Progenitor cell of endocrine pancreas (in vitro differentiated cells): ENCODE measurements at regions not wholly inside any gene's neighbourhood (a gene's known extent, or its start where the extent isn't known, plus 50 kb on each side); places are given as distances from the start of the nearest gene placed in this dataset.
"Not testable (repeated sequence)": the region's sequence is repeated elsewhere in the genome, so short reads cannot be mapped to it uniquely, and the experiment has no call there.

ENCODE experiments used
- DNase-seq: peaks from one replicate; pipeline ENCODE4 v3.0.0; 2021; ENCODE audit warnings: low spot score; ENCODE audit not compliant: unreplicated experiment
- H3K27ac Mint-ChIP-seq: 2 replicates; pipeline ENCODE4 v1.8.0; 2021; ENCODE audit warnings: mild to moderate bottlenecking, moderate library complexity, mixed read lengths
- H3K27me3 Mint-ChIP-seq: 2 replicates; pipeline ENCODE4 v1.8.0; 2021; ENCODE audit warnings: mixed read lengths
- H3K36me3 Mint-ChIP-seq: 2 replicates; pipeline ENCODE4 v1.8.0; 2022; ENCODE audit warnings: mixed read lengths; ENCODE audit not compliant: insufficient read depth
- H3K4me1 Mint-ChIP-seq: 2 replicates; pipeline ENCODE4 v1.8.0; 2021; ENCODE audit warnings: low read depth, mixed read lengths
- H3K4me3 Mint-ChIP-seq: 2 replicates; pipeline ENCODE4 v1.8.0; 2021; ENCODE audit warnings: low read depth, mild to moderate bottlenecking, moderate library complexity, mixed read lengths
- H3K9me3 Mint-ChIP-seq: 2 replicates; pipeline ENCODE4 v1.8.0; 2021; ENCODE audit warnings: low read depth, mixed read lengths
- TF ChIP-seq, protein P1 (sequence below): fragments of 200-600 bp; sonication (generic); IDR thresholded peaks from one replicate; pipeline ENCODE4 v1.5.0; 2021; ENCODE audit warnings: antibody characterized with exemption, mild to moderate bottlenecking; ENCODE audit not compliant: unreplicated experiment

DNA sequence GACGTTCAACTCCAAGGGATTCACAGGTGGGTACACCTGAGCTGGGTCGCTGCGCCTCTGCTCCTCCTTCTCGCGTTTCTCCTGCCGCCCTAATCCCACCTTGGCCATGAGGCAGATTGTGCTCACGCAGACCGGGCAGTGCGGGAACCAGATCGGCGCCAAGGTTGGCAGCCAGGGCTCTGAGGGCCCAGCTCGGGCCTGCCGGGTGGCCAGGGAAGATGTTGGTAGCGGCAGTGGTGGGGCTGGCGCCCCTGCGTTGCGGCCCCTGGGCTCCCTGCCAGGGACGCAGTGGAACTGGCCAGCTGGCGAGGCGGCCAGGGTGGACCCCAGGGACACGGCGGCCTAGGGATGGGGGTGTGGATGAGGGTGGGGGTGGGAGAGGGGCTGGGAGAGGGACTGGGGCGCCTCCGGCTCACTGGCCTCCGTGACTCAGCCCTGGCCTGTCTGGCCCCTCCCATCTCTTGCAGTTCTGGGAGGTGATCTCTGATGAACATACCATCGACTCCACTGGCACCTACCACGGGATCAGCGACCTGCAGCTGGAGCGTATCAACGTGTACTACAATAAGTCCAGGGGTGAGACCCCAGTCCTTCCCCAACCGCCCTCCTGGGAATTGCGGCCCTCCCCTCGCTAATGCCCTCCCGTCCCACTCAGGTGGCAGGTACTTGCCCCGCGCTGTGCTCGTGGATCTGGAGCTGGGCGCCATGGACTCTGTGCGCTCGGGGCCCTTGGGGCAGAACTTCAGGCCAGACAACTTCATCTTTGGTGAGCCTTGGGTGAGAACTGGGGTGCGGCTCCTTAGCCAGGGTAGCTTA lies 114.9 kb upstream of the ALG10B start:
- Mint-ChIP-seq H3K36me3 (peaks cover 5% of the 10 kb centered on the region), H3K27me3 (no peaks in the 10 kb centered on the region), H3K4me3 (no peak overlapping the region), H3K27ac (no peak overlapping the region), H3K4me1 (no peaks in the 10 kb centered on the region), H3K9me3 (peaks cover 37% of the 10 kb centered on the region)
- no peak for DNase-seq
- TF ChIP-seq, protein P1, sequence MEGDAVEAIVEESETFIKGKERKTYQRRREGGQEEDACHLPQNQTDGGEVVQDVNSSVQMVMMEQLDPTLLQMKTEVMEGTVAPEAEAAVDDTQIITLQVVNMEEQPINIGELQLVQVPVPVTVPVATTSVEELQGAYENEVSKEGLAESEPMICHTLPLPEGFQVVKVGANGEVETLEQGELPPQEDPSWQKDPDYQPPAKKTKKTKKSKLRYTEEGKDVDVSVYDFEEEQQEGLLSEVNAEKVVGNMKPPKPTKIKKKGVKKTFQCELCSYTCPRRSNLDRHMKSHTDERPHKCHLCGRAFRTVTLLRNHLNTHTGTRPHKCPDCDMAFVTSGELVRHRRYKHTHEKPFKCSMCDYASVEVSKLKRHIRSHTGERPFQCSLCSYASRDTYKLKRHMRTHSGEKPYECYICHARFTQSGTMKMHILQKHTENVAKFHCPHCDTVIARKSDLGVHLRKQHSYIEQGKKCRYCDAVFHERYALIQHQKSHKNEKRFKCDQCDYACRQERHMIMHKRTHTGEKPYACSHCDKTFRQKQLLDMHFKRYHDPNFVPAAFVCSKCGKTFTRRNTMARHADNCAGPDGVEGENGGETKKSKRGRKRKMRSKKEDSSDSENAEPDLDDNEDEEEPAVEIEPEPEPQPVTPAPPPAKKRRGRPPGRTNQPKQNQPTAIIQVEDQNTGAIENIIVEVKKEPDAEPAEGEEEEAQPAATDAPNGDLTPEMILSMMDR, result no peak

DNA sequence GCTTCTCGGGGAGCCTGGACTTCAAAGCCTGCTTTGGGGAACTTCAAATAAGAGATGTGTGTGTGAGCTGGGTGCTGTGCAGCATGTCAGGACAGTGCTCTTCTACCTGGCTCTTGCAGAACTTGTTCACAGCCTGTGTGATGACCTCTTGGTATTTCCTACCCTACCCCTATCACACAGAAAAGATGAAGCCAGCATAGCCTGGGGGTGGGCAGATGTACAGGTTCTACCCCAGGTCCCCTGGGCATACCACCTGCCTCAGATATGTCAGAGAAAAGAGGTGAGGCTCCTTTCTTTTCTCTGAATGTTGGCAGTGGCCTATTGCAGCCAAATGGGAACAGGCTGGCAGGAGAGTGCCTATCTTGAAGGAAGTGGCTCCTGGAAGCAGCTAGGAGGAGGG lies 111.7 kb upstream of the ALG10B start:
- Mint-ChIP-seq H3K36me3 (peaks cover 5% of the 10 kb centered on the region), H3K27me3 (no peaks in the 10 kb centered on the region), H3K4me1 (no peaks in the 10 kb centered on the region), H3K27ac (no peak overlapping the region), H3K4me3 (no peak overlapping the region), H3K9me3 (peaks cover 46% of the 10 kb centered on the region)
- TF ChIP-seq, protein P1, result no peak
- DNase-seq, result no peak

DNA sequence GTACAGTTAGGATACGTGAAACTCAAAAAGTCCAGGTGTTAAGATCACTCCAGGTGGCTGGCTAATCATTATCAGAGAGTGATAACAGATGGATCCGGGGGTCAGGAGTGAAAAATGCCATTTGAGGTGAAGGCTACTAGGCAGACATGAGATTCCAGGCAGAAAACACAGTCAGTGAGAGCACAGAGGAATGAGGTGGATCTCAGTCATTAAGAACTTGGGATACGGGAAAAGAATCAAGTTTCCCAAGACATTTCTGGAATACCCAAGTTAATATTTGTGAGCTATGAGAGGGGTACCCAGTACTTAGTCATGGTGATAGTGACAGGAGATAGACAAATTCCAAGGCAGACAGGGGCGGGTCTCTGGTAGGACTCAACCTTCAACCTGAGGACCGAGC lies 94.6 kb upstream of the ALG10B start:
- Mint-ChIP-seq H3K4me1 (no peaks in the 10 kb centered on the region), H3K27ac (no peak overlapping the region), H3K27me3 (no peaks in the 10 kb centered on the region), H3K9me3 (peaks cover 41% of the 10 kb centered on the region), H3K36me3 (no peaks in the 10 kb centered on the region), H3K4me3 (no peak overlapping the region)
- no peak for DNase-seq
- TF ChIP-seq, protein P1, result no peak

DNA sequence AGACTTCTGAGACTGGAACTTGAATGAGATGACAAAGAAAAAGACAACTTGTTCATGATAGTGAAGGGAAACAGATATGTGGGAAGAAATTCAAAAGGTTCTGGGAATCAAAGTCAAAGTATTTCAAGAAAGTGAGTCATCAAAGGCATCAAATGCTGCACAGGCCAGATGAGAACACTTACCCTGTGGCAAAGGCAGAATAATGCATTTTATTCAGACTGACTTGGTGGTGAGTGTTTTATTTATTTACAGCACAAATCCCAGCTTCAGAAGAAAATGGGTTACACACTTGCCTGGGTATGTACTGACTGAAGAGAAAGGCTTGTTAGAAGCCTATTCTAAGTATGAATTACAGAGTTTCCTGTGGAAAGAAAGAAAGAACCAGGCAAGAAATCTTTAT lies 78.2 kb upstream of the ALG10B start:
- not testable (repeated sequence) for H3K4me1 Mint-ChIP-seq, H3K27ac Mint-ChIP-seq, H3K27me3 Mint-ChIP-seq, H3K36me3 Mint-ChIP-seq, DNase-seq, H3K4me3 Mint-ChIP-seq
- peaks cover 58% of the 10 kb centered on the region for H3K9me3 Mint-ChIP-seq

DNA sequence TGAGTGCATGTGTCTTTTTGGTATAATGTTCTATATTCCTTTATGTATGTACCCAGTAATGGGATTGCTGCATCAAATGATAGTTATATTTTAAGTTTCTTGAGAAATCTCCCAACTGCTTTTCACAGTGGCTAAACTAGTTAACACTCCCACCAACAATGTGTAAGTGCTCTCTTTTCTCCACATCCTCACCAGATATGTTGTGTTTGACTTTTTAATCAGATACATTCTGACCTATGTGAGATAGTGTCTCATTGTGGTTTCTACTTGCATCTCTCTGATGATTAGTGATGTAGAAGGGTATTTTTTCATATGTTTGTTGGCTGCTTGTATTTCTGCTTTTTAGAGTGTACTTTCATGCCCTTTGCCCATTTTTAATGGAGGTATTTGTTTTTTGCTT lies 62.8 kb upstream of the ALG10B start:
- Mint-ChIP-seq H3K27me3 (no peaks in the 10 kb centered on the region), H3K27ac (no peak overlapping the region), H3K36me3 (no peaks in the 10 kb centered on the region), H3K4me1 (no peaks in the 10 kb centered on the region), H3K9me3 (peaks cover 68% of the 10 kb centered on the region), H3K4me3 (no peak overlapping the region)
- TF ChIP-seq, protein P1, result no peak
- no peak for DNase-seq

DNA sequence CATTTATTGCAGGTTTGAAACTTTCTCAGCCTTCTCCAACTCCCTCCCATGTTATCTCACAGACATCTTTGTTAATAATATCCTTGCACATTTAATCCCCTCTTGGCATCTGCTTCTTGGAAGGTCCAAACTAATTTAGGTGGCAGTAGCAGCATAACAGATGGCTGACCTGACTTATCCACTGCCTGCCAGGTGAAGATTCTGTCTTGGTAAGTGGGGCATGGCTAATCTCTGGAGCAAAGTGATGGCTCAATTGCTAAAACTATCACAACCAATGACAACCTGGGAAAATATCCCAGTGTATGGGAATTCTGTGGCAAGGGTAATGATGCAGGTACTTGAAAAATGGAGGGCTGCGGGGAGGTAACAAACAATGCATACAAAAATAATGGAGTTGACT lies 58.2 kb upstream of the ALG10B start:
- no peak overlapping the region for H3K27ac Mint-ChIP-seq
- TF ChIP-seq, protein P1, result no peak
- H3K9me3 Mint-ChIP-seq, result peaks cover 71% of the 10 kb centered on the region
- H3K27me3 Mint-ChIP-seq, result no peaks in the 10 kb centered on the region
- H3K4me1 Mint-ChIP-seq, result no peaks in the 10 kb centered on the region
- no peak for DNase-seq
- H3K4me3 Mint-ChIP-seq, result no peak overlapping the region
- no peaks in the 10 kb centered on the region for H3K36me3 Mint-ChIP-seq
